ENCODE measurements at regions not wholly inside any gene's neighbourhood (a gene's known extent, or its start where the extent isn't known, plus 50 kb on each side); places are given as distances from the start of the nearest gene placed in this dataset.
"Not testable (repeated sequence)": the region's sequence is repeated elsewhere in the genome, so short reads cannot be mapped to it uniquely, and the experiment has no call there.

GRCh38 chr1:148387949-148388259, 95.2 kb downstream of the PPIAL4G start:
- peak overlapping the region; percentile 94; the same call in 1 of the 2 replicates for H2AFZ ChIP-seq (ENCODE audit: control insufficient read depth, low read depth, low read length)
- WGBS (ENCODE audit: insufficient coverage, insufficient replicate concordance, low lambda C conversion rate, missing lambda C conversion rate): 54% methylated on average over 9 of the region's 9 CpGs
- H4K20me1 ChIP-seq (ENCODE audit: control insufficient read depth, insufficient read depth); in situ Hi-C loops (cut with MboI); H3K36me3 ChIP-seq (ENCODE audit: control insufficient read depth in 2 of 2, insufficient read depth in 2 of 2, low read length in 1 of 2); H3K27me3 ChIP-seq (replicated peaks in 1 of 2; ENCODE audit: control insufficient read depth in 2 of 2, insufficient read depth in 2 of 2, low read length in 1 of 2); H3K9me3 ChIP-seq (replicated peaks; ENCODE audit: control insufficient read depth, insufficient read depth, low read length); SMC1A ChIA-PET (ENCODE audit: uncharacterized antibody, unreplicated experiment); H3K27ac ChIP-seq (ENCODE audit: control insufficient read depth, insufficient read depth); BruUV-seq (replicated peaks); FAIRE-seq; H3K79me2 ChIP-seq (ENCODE audit: control insufficient read depth, insufficient read depth, low read length); H3K4me3 ChIP-seq; H3K4me2 ChIP-seq (ENCODE audit: control insufficient read depth, insufficient read depth); DNase-seq (ENCODE audit: low read depth, low spot score); ATAC-seq; H3K9ac ChIP-seq (ENCODE audit: control insufficient read depth, insufficient read depth, low read length); CTCF ChIA-PET; H3K4me1 ChIP-seq (ENCODE audit: control insufficient read depth, insufficient read depth, low read length); RAD21 ChIA-PET (ENCODE audit: unreplicated experiment): not testable (repeated sequence)
- POLR2A ChIA-PET: interaction anchor here (0.9 to 1.5 kb wide), 2 partner anchors 15 to 72 kb away, joined by 3 read pairs; no protein-coding TSS in a partner anchor
- intact Hi-C loops (cut with micrococcal nuclease; ENCODE audit: unreplicated experiment): loop anchor here (2.0 kb wide), 1 partner anchor 15 kb away; no protein-coding TSS in a partner anchor

DNA sequence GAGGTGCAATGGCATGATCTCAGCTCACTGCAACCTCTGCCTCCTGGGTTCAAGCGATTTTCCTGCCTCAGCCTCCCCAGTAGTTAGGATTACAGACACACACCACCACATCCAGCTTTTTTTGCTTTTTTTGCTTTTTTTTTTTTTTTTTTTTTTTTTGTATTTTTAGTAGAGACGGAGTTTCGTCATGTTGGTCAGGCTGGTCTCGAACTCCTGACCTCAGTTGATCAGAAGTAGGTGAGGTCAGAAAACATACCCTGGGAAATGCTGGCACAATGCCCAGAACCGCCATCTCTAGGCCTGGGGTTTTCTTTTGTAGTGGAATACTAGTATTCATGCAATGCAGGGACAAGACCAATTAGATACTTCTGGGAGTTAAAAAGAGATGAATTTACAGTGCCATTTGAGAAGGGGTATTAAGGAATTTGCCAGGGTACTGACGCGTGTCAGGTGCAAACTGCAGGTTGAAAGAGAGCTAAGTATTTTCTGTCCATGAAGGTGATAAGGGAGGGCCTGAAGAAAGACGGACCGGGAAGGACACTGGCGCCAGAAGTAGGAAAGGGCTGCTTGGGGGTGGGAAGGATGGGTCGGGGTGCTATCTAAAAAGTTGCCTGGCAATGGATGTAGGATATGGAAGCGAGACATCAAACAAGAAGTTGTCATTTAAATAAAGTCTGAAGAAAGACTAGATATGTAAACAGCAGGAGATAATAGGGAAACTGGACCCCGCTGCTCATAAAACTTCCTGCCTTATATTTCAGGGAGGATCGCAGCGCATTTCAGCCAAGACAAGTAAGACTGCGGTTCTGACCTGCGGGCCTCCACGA, 95.8 kb downstream of the PPIAL4G start:
- H3K4me1 ChIP-seq (ENCODE audit: control insufficient read depth, insufficient read depth, low read length); FAIRE-seq; H3K9me3 ChIP-seq (replicated peaks; ENCODE audit: control insufficient read depth, insufficient read depth, low read length); H3K36me3 ChIP-seq (ENCODE audit: control insufficient read depth in 2 of 2, insufficient read depth in 2 of 2, low read length in 1 of 2); H3K27me3 ChIP-seq (replicated peaks in 1 of 2; ENCODE audit: control insufficient read depth in 2 of 2, insufficient read depth in 2 of 2, low read length in 1 of 2); H3K27ac ChIP-seq (ENCODE audit: control insufficient read depth, insufficient read depth); POLR2A ChIA-PET; intact Hi-C loops (cut with micrococcal nuclease; ENCODE audit: unreplicated experiment); H2AFZ ChIP-seq (ENCODE audit: control insufficient read depth, low read depth, low read length); H3K79me2 ChIP-seq (ENCODE audit: control insufficient read depth, insufficient read depth, low read length); RAD21 ChIA-PET (ENCODE audit: unreplicated experiment); H3K9ac ChIP-seq (ENCODE audit: control insufficient read depth, insufficient read depth, low read length); in situ Hi-C loops (cut with MboI); ATAC-seq; DNase-seq (ENCODE audit: low read depth, low spot score); H3K4me3 ChIP-seq; BruUV-seq (replicated peaks); H3K4me2 ChIP-seq (ENCODE audit: control insufficient read depth, insufficient read depth); H4K20me1 ChIP-seq (ENCODE audit: control insufficient read depth, insufficient read depth); CTCF ChIA-PET: not testable (repeated sequence)
- SMC1A ChIA-PET (ENCODE audit: uncharacterized antibody, unreplicated experiment): interaction anchor here (1.1 kb wide), 1 partner anchor 11 kb away, joined by 3 read pairs; no protein-coding TSS in a partner anchor
- WGBS (ENCODE audit: insufficient coverage, insufficient replicate concordance, low lambda C conversion rate, missing lambda C conversion rate): 90% methylated on average over 16 of the region's 18 CpGs
